ENCODE measurements at regions not wholly inside any gene's neighbourhood (a gene's known extent, or its start where the extent isn't known, plus 50 kb on each side); places are given as distances from the start of the nearest gene placed in this dataset.

GRCh38 chr5:61620699-61621182 is 288.7 kb downstream of the ZSWIM6 start:
- ATAC-seq (peak; percentile 49), DNase-seq (peak in 2 of 4 donors; percentile 38 to 66)
- Histone ChIP-seq H3K36me3 (replicated peaks in 1 of 2; ENCODE audit: insufficient read depth in 1 of 2, low read depth in 2 of 2) (no peaks in the 10 kb centered on the region), H3K4me3 (no peak overlapping the region), H3K9me3 (no peaks in the 10 kb centered on the region), H3K27ac (peak overlapping the region; percentile 4 to 36 (median 32)), H3K27me3 (no peaks in the 10 kb centered on the region), H3K4me1 (peaks cover 25% of the 10 kb centered on the region)
- intact Hi-C loops (cut with DNase I): no loop called here
- TF ChIP-seq CTCF (IDR thresholded peaks at IDR 0.05) (no peak), POLR2A (IDR thresholded peaks at IDR 0.05) (no peak)
- WGBS, 2 donors: 21 to 34% methylated on average over 4 of the region's 4 CpGs

GRCh38 chr5:61621202-61621650 is 289.2 kb downstream of the ZSWIM6 start:
- peak overlapping the region; percentile 4 to 36 (median 32) for H3K27ac ChIP-seq
- intact Hi-C loops (cut with DNase I): no loop called here
- TF ChIP-seq POLR2A (IDR thresholded peaks at IDR 0.05): no peak
- no peak for ATAC-seq
- no peaks in the 10 kb centered on the region for H3K36me3 ChIP-seq (replicated peaks in 1 of 2; ENCODE audit: insufficient read depth in 1 of 2, low read depth in 2 of 2)
- no peaks in the 10 kb centered on the region for H3K9me3 ChIP-seq
- H3K4me3 ChIP-seq: no peak overlapping the region
- peaks cover 30% of the 10 kb centered on the region for H3K4me1 ChIP-seq
- H3K27me3 ChIP-seq: no peaks in the 10 kb centered on the region
- DNase-seq: no peak
- WGBS, 2 donors: 68 to 78% methylated on average over 3 to 7 of the region's 7 CpGs

- intact Hi-C loops (cut with DNase I): no loop called here
- ATAC-seq: no peak
- no peaks in the 10 kb centered on the region for H3K9me3 ChIP-seq
- no peak overlapping the region for H3K4me3 ChIP-seq
- no peaks in the 10 kb centered on the region for H3K27me3 ChIP-seq
- peaks cover 30% of the 10 kb centered on the region for H3K4me1 ChIP-seq
- 94 to 95% methylated on average over 2 of the region's 2 CpGs for WGBS, 2 donors
- TF ChIP-seq POLR2A (IDR thresholded peaks at IDR 0.05) (no peak), CTCF (IDR thresholded peaks at IDR 0.05) (no peak)
- DNase-seq: no peak
- no peak overlapping the region for H3K27ac ChIP-seq
- H3K36me3 ChIP-seq (replicated peaks in 1 of 2; ENCODE audit: insufficient read depth in 1 of 2, low read depth in 2 of 2): no peaks in the 10 kb centered on the region
These were observed 290.1 kb downstream of the ZSWIM6 start for GRCh38 chr5:61622156-61622555.

- ATAC-seq: no peak
- H3K36me3 ChIP-seq (replicated peaks in 1 of 2; ENCODE audit: insufficient read depth in 1 of 2, low read depth in 2 of 2): no peaks in the 10 kb centered on the region
- peaks cover 30% of the 10 kb centered on the region for H3K4me1 ChIP-seq
- no peak for TF ChIP-seq POLR2A (IDR thresholded peaks at IDR 0.05)
- TF ChIP-seq CTCF (IDR thresholded peaks at IDR 0.05): no peak
- no peak overlapping the region for H3K27ac ChIP-seq
- H3K9me3 ChIP-seq: no peaks in the 10 kb centered on the region
- H3K4me3 ChIP-seq: no peak overlapping the region
- WGBS, 2 donors: 87 to 91% methylated on average over 4 to 5 of the region's 5 CpGs
- intact Hi-C loops (cut with DNase I): no loop called here
- no peak for DNase-seq
- H3K27me3 ChIP-seq: no peaks in the 10 kb centered on the region
These were observed 291.5 kb downstream of the ZSWIM6 start for GRCh38 chr5:61623401-61624069.

- TF ChIP-seq POLR2A (IDR thresholded peaks at IDR 0.05) (no peak), CTCF (IDR thresholded peaks at IDR 0.05) (no peak)
- Histone ChIP-seq H3K36me3 (replicated peaks in 1 of 2; ENCODE audit: insufficient read depth in 1 of 2, low read depth in 2 of 2) (no peaks in the 10 kb centered on the region), H3K9me3 (no peaks in the 10 kb centered on the region), H3K27ac (no peak overlapping the region), H3K4me1 (peaks cover 30% of the 10 kb centered on the region), H3K27me3 (no peaks in the 10 kb centered on the region), H3K4me3 (no peak overlapping the region)
- ATAC-seq (no peak), DNase-seq (no peak)
- intact Hi-C loops (cut with DNase I): no loop called here
- WGBS, 2 donors: 91 to 92% methylated on average over 3 of the region's 3 CpGs
These were observed 292.6 kb downstream of the ZSWIM6 start for GRCh38 chr5:61624553-61625136.

Data from body of pancreas (tissue), 4 donors.